ENCODE measurements at regions not wholly inside any gene's neighbourhood (a gene's known extent, or its start where the extent isn't known, plus 50 kb on each side); places are given as distances from the start of the nearest gene placed in this dataset.

GRCh38 chr6:140436023-140436811, 1061.8 kb upstream of the CITED2 start:
- Histone ChIP-seq H3F3A (ENCODE audit: insufficient read depth, low read length) (no peaks in the 10 kb centered on the region), H3K4me3 (ENCODE audit: low read depth, low read length, poor library complexity, severe bottlenecking) (no peak overlapping the region), H3K79me2 (ENCODE audit: insufficient read depth, low read length) (no peaks in the 10 kb centered on the region), H3K36me3 (ENCODE audit: insufficient read depth, low read length) (no peaks in the 10 kb centered on the region), H4K20me1 (ENCODE audit: insufficient read depth, low read length) (no peaks in the 10 kb centered on the region), H3K4me1 (ENCODE audit: insufficient read depth, low read length, severe bottlenecking) (no peaks in the 10 kb centered on the region), H3K9me3 (ENCODE audit: low read length) (no peaks in the 10 kb centered on the region), H3K27me3 (ENCODE audit: insufficient read depth, low read length) (no peaks in the 10 kb centered on the region), H3K4me2 (ENCODE audit: low read length) (no peak overlapping the region), H3K9ac (ENCODE audit: low read length) (no peak overlapping the region), H3K27ac (ENCODE audit: low read depth, low read length, poor library complexity, severe bottlenecking) (no peak overlapping the region), H2AFZ (ENCODE audit: low read length) (no peak overlapping the region), H3K9me2 (ENCODE audit: low read depth, low read length) (no peaks in the 10 kb centered on the region)
- no peak for TF ChIP-seq EZH2 (IDR thresholded peaks at IDR 0.05; ENCODE audit: borderline replicate concordance, low read length)
- TF ChIP-seq, protein P1, sequence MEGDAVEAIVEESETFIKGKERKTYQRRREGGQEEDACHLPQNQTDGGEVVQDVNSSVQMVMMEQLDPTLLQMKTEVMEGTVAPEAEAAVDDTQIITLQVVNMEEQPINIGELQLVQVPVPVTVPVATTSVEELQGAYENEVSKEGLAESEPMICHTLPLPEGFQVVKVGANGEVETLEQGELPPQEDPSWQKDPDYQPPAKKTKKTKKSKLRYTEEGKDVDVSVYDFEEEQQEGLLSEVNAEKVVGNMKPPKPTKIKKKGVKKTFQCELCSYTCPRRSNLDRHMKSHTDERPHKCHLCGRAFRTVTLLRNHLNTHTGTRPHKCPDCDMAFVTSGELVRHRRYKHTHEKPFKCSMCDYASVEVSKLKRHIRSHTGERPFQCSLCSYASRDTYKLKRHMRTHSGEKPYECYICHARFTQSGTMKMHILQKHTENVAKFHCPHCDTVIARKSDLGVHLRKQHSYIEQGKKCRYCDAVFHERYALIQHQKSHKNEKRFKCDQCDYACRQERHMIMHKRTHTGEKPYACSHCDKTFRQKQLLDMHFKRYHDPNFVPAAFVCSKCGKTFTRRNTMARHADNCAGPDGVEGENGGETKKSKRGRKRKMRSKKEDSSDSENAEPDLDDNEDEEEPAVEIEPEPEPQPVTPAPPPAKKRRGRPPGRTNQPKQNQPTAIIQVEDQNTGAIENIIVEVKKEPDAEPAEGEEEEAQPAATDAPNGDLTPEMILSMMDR (IDR thresholded peaks at IDR 0.05; ENCODE audit: low read length): no peak

DNA sequence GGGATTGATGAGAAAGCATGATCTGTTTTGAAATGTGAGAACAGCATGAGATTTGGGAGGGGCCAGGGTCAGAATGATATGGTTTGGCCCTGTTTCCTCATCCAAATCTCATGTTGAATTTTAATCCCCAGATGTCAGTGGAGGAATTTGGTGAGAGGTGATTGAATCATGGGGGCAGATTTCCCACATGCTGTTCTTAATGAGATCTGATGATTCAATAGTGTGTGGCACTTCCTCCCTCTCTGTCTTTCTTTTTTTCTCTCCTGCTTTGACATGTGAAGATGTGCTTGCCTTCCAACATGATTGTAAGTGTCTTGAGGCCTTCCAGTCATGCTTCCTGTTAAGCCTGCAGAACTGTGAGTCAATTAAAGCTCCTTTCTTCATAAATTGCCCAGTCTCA, 1060.3 kb upstream of the CITED2 start:
- Histone ChIP-seq H3K27ac (ENCODE audit: low read depth, low read length, poor library complexity, severe bottlenecking) (no peak overlapping the region), H4K20me1 (ENCODE audit: insufficient read depth, low read length) (no peaks in the 10 kb centered on the region)
- TF ChIP-seq, protein P1 (IDR thresholded peaks at IDR 0.05; ENCODE audit: low read length): no peak
- TF ChIP-seq EZH2 (IDR thresholded peaks at IDR 0.05; ENCODE audit: borderline replicate concordance, low read length): no peak

DNA sequence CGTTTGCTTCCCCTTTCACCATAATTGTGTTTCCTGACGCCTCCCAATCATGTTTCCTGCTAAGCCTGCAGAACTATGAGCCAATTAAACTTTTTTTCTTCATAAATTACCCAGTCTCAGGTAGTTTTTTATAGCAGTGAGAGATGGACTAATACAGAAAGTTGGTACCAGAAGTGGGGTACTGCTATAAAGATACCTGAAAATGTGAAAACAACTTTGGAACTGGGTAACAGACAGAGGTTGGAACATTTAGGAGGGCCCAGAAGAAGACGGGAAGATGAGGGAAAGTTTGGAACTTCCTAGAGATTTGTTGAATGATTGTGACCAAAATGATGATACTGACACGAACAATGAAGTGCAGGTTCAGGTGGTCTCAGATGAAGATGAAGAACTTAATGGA, 1058.6 kb upstream of the CITED2 start:
- H3K4me3 ChIP-seq (ENCODE audit: low read depth, low read length, poor library complexity, severe bottlenecking): no peak overlapping the region
- H3K79me2 ChIP-seq (ENCODE audit: insufficient read depth, low read length): no peaks in the 10 kb centered on the region
- no peaks in the 10 kb centered on the region for H3K9me3 ChIP-seq (ENCODE audit: low read length)
- no peaks in the 10 kb centered on the region for H3K36me3 ChIP-seq (ENCODE audit: insufficient read depth, low read length)
- H3K4me2 ChIP-seq (ENCODE audit: low read length): no peak overlapping the region
- H4K20me1 ChIP-seq (ENCODE audit: insufficient read depth, low read length): no peaks in the 10 kb centered on the region
- TF ChIP-seq, protein P1 (IDR thresholded peaks at IDR 0.05; ENCODE audit: low read length): no peak
- TF ChIP-seq EZH2 (IDR thresholded peaks at IDR 0.05; ENCODE audit: borderline replicate concordance, low read length): no peak
- no peak overlapping the region for H3K27ac ChIP-seq (ENCODE audit: low read depth, low read length, poor library complexity, severe bottlenecking)
- H3F3A ChIP-seq (ENCODE audit: insufficient read depth, low read length): no peaks in the 10 kb centered on the region
- H3K4me1 ChIP-seq (ENCODE audit: insufficient read depth, low read length, severe bottlenecking): no peaks in the 10 kb centered on the region
- no peaks in the 10 kb centered on the region for H3K27me3 ChIP-seq (ENCODE audit: insufficient read depth, low read length)
- no peak overlapping the region for H3K9ac ChIP-seq (ENCODE audit: low read length)
- H2AFZ ChIP-seq (ENCODE audit: low read length): no peak overlapping the region
- H3K9me2 ChIP-seq (ENCODE audit: low read depth, low read length): no peaks in the 10 kb centered on the region; the same call in 1 of the 2 replicates

More for the DNA sequence above, 1060.3 kb upstream of the CITED2 start:
- Histone ChIP-seq H3K4me3 (ENCODE audit: low read depth, low read length, poor library complexity, severe bottlenecking) (no peak overlapping the region), H3K4me2 (ENCODE audit: low read length) (no peak overlapping the region), H2AFZ (ENCODE audit: low read length) (no peak overlapping the region), H3F3A (ENCODE audit: insufficient read depth, low read length) (no peaks in the 10 kb centered on the region), H3K27me3 (ENCODE audit: insufficient read depth, low read length) (no peaks in the 10 kb centered on the region), H3K9ac (ENCODE audit: low read length) (no peak overlapping the region), H3K36me3 (ENCODE audit: insufficient read depth, low read length) (no peaks in the 10 kb centered on the region), H3K79me2 (ENCODE audit: insufficient read depth, low read length) (no peaks in the 10 kb centered on the region), H3K9me3 (ENCODE audit: low read length) (no peaks in the 10 kb centered on the region), H3K9me2 (ENCODE audit: low read depth, low read length) (no peaks in the 10 kb centered on the region), H3K4me1 (ENCODE audit: insufficient read depth, low read length, severe bottlenecking) (no peaks in the 10 kb centered on the region)
